NCI-H2107 treated with DMSO at 0.1 percent for 48 hours (cell line): ENCODE measurements at regions not wholly inside any gene's neighbourhood (a gene's known extent, or its start where the extent isn't known, plus 50 kb on each side); places are given as distances from the start of the nearest gene placed in this dataset.
A peak's percentile ranks its signal among the peaks of the same experiment; 100 is the strongest.

Experiments used
- DNase-seq: peaks from one replicate; lab custom pipeline; 2025; ENCODE audit not compliant: unreplicated experiment; lab: John Stamatoyannopoulos, UW

- no peak for DNase-seq
Observed at GRCh38 chr4:3715855-3716630, 50.1 kb upstream of the ADRA2C start.

GRCh38 chr4:3715061-3715854 is 50.9 kb upstream of the ADRA2C start:
- peak; percentile 43 for DNase-seq

GRCh38 chr4:3714642-3715001 is 51.6 kb upstream of the ADRA2C start:
- DNase-seq: no peak

GRCh38 chr4:3713817-3714641 is 52.2 kb upstream of the ADRA2C start:
- DNase-seq: no peak

GRCh38 chr4:3713346-3713745 is 52.8 kb upstream of the ADRA2C start:
- DNase-seq: no peak

- no peak for DNase-seq
Observed at GRCh38 chr4:3712936-3713335, 53.2 kb upstream of the ADRA2C start.

- DNase-seq: no peak
Observed at GRCh38 chr4:3712112-3712805, 53.9 kb upstream of the ADRA2C start.

- no peak for DNase-seq
Observed at GRCh38 chr4:3711183-3712111, 54.7 kb upstream of the ADRA2C start.

- no peak for DNase-seq
Observed at GRCh38 chr4:3710451-3711182, 55.6 kb upstream of the ADRA2C start.

GRCh38 chr4:3709846-3710441 is 56.2 kb upstream of the ADRA2C start:
- DNase-seq: no peak

GRCh38 chr4:3709061-3709845 is 56.9 kb upstream of the ADRA2C start:
- no peak for DNase-seq

GRCh38 chr4:3708611-3709010 is 57.6 kb upstream of the ADRA2C start:
- no peak for DNase-seq

- peak; percentile 2 for DNase-seq
Observed at GRCh38 chr4:3708103-3708510, 58.1 kb upstream of the ADRA2C start.

- DNase-seq: no peak
Observed at GRCh38 chr4:3707423-3708102, 58.6 kb upstream of the ADRA2C start.

GRCh38 chr4:3706565-3707422 is 59.4 kb upstream of the ADRA2C start:
- DNase-seq: no peak

GRCh38 chr4:3706111-3706511 is 60.1 kb upstream of the ADRA2C start:
- no peak for DNase-seq
